Epidermal melanocyte (primary cell): ENCODE measurements at regions not wholly inside any gene's neighbourhood (a gene's known extent, or its start where the extent isn't known, plus 50 kb on each side); places are given as distances from the start of the nearest gene placed in this dataset.
A peak's percentile ranks its signal among the peaks of the same experiment; 100 is the strongest.
"Not testable (repeated sequence)": the region's sequence is repeated elsewhere in the genome, so short reads cannot be mapped to it uniquely, and the experiment has no call there.

Experiments used
- DNase-seq: peaks from one replicate; pipeline ENCODE4 v3.0.0; 2011; ENCODE audit warnings: low spot score; ENCODE audit not compliant: insufficient read length

GRCh38 chr1:243074224-243074623 lies 180.9 kb downstream of the CEP170 start:
- DNase-seq: not testable (repeated sequence)

- DNase-seq: not testable (repeated sequence)
Observed at GRCh38 chr1:243067056-243067455, 188.0 kb downstream of the CEP170 start.

GRCh38 chr1:243061965-243062364 lies 193.1 kb downstream of the CEP170 start:
- DNase-seq: not testable (repeated sequence)

- not testable (repeated sequence) for DNase-seq
Observed at GRCh38 chr1:243055510-243055909, 199.6 kb downstream of the CEP170 start.

GRCh38 chr1:243055091-243055490 lies 200.0 kb downstream of the CEP170 start:
- not testable (repeated sequence) for DNase-seq

- DNase-seq: not testable (repeated sequence)
Observed at GRCh38 chr1:243054681-243055080, 200.4 kb downstream of the CEP170 start.

- not testable (repeated sequence) for DNase-seq
Observed at GRCh38 chr1:243053048-243053447, 202.0 kb downstream of the CEP170 start.

- not testable (repeated sequence) for DNase-seq
Observed at GRCh38 chr1:243050613-243051012, 204.5 kb downstream of the CEP170 start.

GRCh38 chr1:243049716-243050115 lies 205.4 kb downstream of the CEP170 start:
- DNase-seq: not testable (repeated sequence)

- not testable (repeated sequence) for DNase-seq
Observed at GRCh38 chr1:243021365-243021764, 233.7 kb downstream of the CEP170 start.

- DNase-seq: not testable (repeated sequence)
Observed at GRCh38 chr1:243019030-243019635, 235.9 kb downstream of the CEP170 start.

GRCh38 chr1:243010719-243011118 lies 244.4 kb downstream of the CEP170 start:
- not testable (repeated sequence) for DNase-seq

- DNase-seq: not testable (repeated sequence)
Observed at GRCh38 chr1:243001003-243001402, 254.1 kb downstream of the CEP170 start.

- not testable (repeated sequence) for DNase-seq
Observed at GRCh38 chr1:242992776-242993175, 262.3 kb downstream of the CEP170 start.

GRCh38 chr1:242985096-242985495 lies 270.0 kb downstream of the CEP170 start:
- not testable (repeated sequence) for DNase-seq

- DNase-seq: not testable (repeated sequence)
Observed at GRCh38 chr1:242973341-242973740, 281.7 kb downstream of the CEP170 start.

GRCh38 chr1:242966892-242967291 lies 288.2 kb downstream of the CEP170 start:
- DNase-seq: no peak

- not testable (repeated sequence) for DNase-seq
Observed at GRCh38 chr1:242959397-242959796, 295.7 kb downstream of the CEP170 start.

- DNase-seq: not testable (repeated sequence)
Observed at GRCh38 chr1:242954945-242955344, 300.1 kb downstream of the CEP170 start.

GRCh38 chr1:242946206-242946605 lies 308.9 kb downstream of the CEP170 start:
- DNase-seq: no peak

GRCh38 chr1:242936725-242937124 lies 318.4 kb downstream of the CEP170 start:
- peak; percentile 7 for DNase-seq

- not testable (repeated sequence) for DNase-seq
Observed at GRCh38 chr1:242924717-242925116, 330.4 kb downstream of the CEP170 start.

- not testable (repeated sequence) for DNase-seq
Observed at GRCh38 chr1:242923603-242924002, 331.5 kb downstream of the CEP170 start.
